Ascending aorta (tissue), 2 donors: ENCODE measurements at regions not wholly inside any gene's neighbourhood (a gene's known extent, or its start where the extent isn't known, plus 50 kb on each side); places are given as distances from the start of the nearest gene placed in this dataset.
"Not testable (repeated sequence)": the region's sequence is repeated elsewhere in the genome, so short reads cannot be mapped to it uniquely, and the experiment has no call there.

Experiments
- DNase-seq, 2 donors: peaks; one replicate each; pipeline ENCODE4 v3.0.0-alpha.2; 2019; ENCODE audit warnings: low spot score in 2 of 2
- H3K27ac ChIP-seq, 2 donors: fragments of 200-600 bp; sonication (generic); one replicate each; pipeline ENCODE4 v1.5.1; 2016 to 2017; ENCODE audit warnings: mild to moderate bottlenecking in 1 of 2
- H3K27me3 ChIP-seq: fragments of 200-600 bp; sonication (generic); one replicate; pipeline ENCODE4 v1.5.1; 2017
- H3K36me3 ChIP-seq, 2 donors: fragments of 200-600 bp; sonication (generic); one replicate each; pipeline ENCODE4 v1.5.1; 2016
- H3K4me1 ChIP-seq, 2 donors: fragments of 200-600 bp; sonication (generic); one replicate each; pipeline ENCODE4 v1.5.1; 2016 to 2017; ENCODE audit warnings: mild to moderate bottlenecking in 1 of 2
- H3K4me3 ChIP-seq, 2 donors: fragments of 200-600 bp; sonication (generic); one replicate each; pipeline ENCODE4 v1.5.1; 2016 to 2017; ENCODE audit warnings: mild to moderate bottlenecking in 1 of 2
- H3K9me3 ChIP-seq, 2 donors: fragments of 200-600 bp; sonication (generic); one replicate each; pipeline ENCODE4 v1.5.1; 2016
- intact Hi-C: fragments of 100-400 bp; cut with DNase I; formaldehyde crosslinking; loops from one replicate; pipeline ENCODE4 v1.15.1; 2023
- TF ChIP-seq, protein P1 (sequence below), 3 experiments: fragments of 200-600 bp in 2 of 3; fragments of 450-650 bp in 1 of 3; sonication (generic) in 2 of 3; IDR thresholded peaks; one replicate each; pipeline ENCODE4 v1.5.1; 2016 to 2019; ENCODE audit warnings: antibody characterized with exemption in 3 of 3, mild to moderate bottlenecking in 1 of 3, moderate library complexity in 1 of 3

- no peaks in the 10 kb centered on the region for H3K9me3 ChIP-seq
- no peaks in the 10 kb centered on the region for H3K27me3 ChIP-seq
- no peaks in the 10 kb centered on the region for H3K36me3 ChIP-seq
- no peak overlapping the region for H3K27ac ChIP-seq
- TF ChIP-seq, protein P1, sequence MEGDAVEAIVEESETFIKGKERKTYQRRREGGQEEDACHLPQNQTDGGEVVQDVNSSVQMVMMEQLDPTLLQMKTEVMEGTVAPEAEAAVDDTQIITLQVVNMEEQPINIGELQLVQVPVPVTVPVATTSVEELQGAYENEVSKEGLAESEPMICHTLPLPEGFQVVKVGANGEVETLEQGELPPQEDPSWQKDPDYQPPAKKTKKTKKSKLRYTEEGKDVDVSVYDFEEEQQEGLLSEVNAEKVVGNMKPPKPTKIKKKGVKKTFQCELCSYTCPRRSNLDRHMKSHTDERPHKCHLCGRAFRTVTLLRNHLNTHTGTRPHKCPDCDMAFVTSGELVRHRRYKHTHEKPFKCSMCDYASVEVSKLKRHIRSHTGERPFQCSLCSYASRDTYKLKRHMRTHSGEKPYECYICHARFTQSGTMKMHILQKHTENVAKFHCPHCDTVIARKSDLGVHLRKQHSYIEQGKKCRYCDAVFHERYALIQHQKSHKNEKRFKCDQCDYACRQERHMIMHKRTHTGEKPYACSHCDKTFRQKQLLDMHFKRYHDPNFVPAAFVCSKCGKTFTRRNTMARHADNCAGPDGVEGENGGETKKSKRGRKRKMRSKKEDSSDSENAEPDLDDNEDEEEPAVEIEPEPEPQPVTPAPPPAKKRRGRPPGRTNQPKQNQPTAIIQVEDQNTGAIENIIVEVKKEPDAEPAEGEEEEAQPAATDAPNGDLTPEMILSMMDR (IDR thresholded peaks at IDR 0.05): no peak
- H3K4me1 ChIP-seq: no peaks in the 10 kb centered on the region
- no peak overlapping the region for H3K4me3 ChIP-seq
- DNase-seq: no peak
- intact Hi-C loops: no loop called here
Observed at GRCh38 chr7:410395-410910, 109.2 kb downstream of the PDGFA start.

DNA sequence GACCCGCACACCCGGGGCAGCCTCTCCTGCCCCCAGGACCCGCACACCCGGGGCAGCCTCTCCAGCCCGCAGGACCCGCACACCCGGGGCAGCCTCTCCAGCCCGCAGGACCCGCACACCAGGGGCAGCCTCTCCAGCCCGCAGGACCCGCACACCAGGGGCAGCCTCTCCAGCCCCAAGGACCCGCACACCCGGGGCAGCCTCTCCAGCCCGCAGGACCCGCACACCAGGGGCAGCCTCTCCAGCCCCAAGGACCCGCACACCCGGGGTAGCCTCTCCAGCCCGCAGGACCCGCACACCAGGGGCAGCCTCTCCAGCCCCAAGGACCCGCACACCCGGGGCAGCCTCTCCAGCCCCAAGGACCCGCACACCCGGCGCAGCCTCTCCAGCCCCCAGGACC, 108.5 kb downstream of the PDGFA start:
- H3K36me3 ChIP-seq, H3K4me1 ChIP-seq, H3K9me3 ChIP-seq, H3K27me3 ChIP-seq, intact Hi-C loops, H3K27ac ChIP-seq, H3K4me3 ChIP-seq, DNase-seq: not testable (repeated sequence)

- Histone ChIP-seq H3K4me1 (no peaks in the 10 kb centered on the region), H3K9me3 (no peaks in the 10 kb centered on the region), H3K27ac (no peak overlapping the region), H3K27me3 (no peaks in the 10 kb centered on the region), H3K4me3 (no peak overlapping the region), H3K36me3 (no peaks in the 10 kb centered on the region)
- TF ChIP-seq, protein P1 (IDR thresholded peaks at IDR 0.05): no peak
- intact Hi-C loops: no loop called here
- no peak for DNase-seq
Observed at GRCh38 chr7:411677-412312, 107.9 kb downstream of the PDGFA start.

DNA sequence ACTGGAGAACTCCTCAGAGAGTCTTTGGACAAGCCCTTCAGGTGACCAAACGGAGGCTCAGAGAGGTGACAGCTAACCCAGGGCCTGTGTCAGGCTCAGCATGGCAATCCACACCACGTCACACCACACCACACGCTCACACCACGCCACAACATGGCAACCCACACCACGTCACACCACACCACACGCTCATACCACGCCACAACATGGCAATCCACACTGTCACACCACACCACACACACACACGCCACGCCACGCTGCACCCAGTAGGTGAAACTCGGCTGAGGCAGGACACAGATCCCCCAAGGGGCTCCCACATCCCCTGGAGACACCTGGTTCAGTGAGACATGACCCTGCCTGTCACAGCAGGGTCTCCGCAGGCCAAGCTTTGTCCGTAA, 107.3 kb downstream of the PDGFA start:
- TF ChIP-seq, protein P1 (IDR thresholded peaks at IDR 0.05): no peak
- intact Hi-C loops: no loop called here
- Histone ChIP-seq H3K27me3 (no peaks in the 10 kb centered on the region), H3K4me3 (no peak overlapping the region), H3K36me3 (no peaks in the 10 kb centered on the region), H3K9me3 (no peaks in the 10 kb centered on the region), H3K4me1 (no peaks in the 10 kb centered on the region), H3K27ac (no peak overlapping the region)
- no peak for DNase-seq

- DNase-seq: no peak
- TF ChIP-seq, protein P1 (IDR thresholded peaks at IDR 0.05): no peak
- no peak overlapping the region for H3K27ac ChIP-seq
- no peaks in the 10 kb centered on the region for H3K9me3 ChIP-seq
- H3K4me1 ChIP-seq: peaks cover 0 to 3% of the 10 kb centered on the region in 2 donors
- intact Hi-C loops: no loop called here
- no peaks in the 10 kb centered on the region for H3K36me3 ChIP-seq
- no peaks in the 10 kb centered on the region for H3K27me3 ChIP-seq
- no peak overlapping the region for H3K4me3 ChIP-seq
Observed at GRCh38 chr7:414681-415560, 104.7 kb downstream of the PDGFA start.
